ENCODE measurements at regions not wholly inside any gene's neighbourhood (a gene's known extent, or its start where the extent isn't known, plus 50 kb on each side); places are given as distances from the start of the nearest gene placed in this dataset.

- no peaks in the 10 kb centered on the region for H3K9me3 ChIP-seq (ENCODE audit: low read length)
- no peak overlapping the region for H2AFZ ChIP-seq (ENCODE audit: low read depth, low read length)
- no peaks in the 10 kb centered on the region for H3F3A ChIP-seq (ENCODE audit: insufficient read depth, low read length, poor library complexity, severe bottlenecking)
- no peak overlapping the region for H3K9ac ChIP-seq (ENCODE audit: low read length)
- H3K4me3 ChIP-seq (ENCODE audit: low read length): no peak overlapping the region
- no peaks in the 10 kb centered on the region for H3K9me2 ChIP-seq (ENCODE audit: insufficient read depth, low read length)
- H3K27me3 ChIP-seq (ENCODE audit: insufficient read depth, low read depth, low read length): no peaks in the 10 kb centered on the region
- H3K27ac ChIP-seq (ENCODE audit: low read length): no peak overlapping the region
- H3K36me3 ChIP-seq (ENCODE audit: insufficient read depth, low read length): no peaks in the 10 kb centered on the region
- H3K79me2 ChIP-seq (replicated peaks; ENCODE audit: insufficient read depth, low read length): no peaks in the 10 kb centered on the region
- no peaks in the 10 kb centered on the region for H4K20me1 ChIP-seq (ENCODE audit: insufficient read depth)
- TF ChIP-seq EP300 (conservative IDR thresholded peaks at IDR 0.05; ENCODE audit: poor library complexity, severe bottlenecking): no peak
- no peak overlapping the region for H3K4me2 ChIP-seq (ENCODE audit: low read length)
Measured at GRCh38 chr15:91538782-91539181, 314.7 kb upstream of the SLCO3A1 start.

- H3K36me3 ChIP-seq (ENCODE audit: insufficient read depth, low read length): no peaks in the 10 kb centered on the region
Measured at GRCh38 chr15:91541286-91541685, 312.2 kb upstream of the SLCO3A1 start.

More at GRCh38 chr15:91541286-91541685, 312.2 kb upstream of the SLCO3A1 start:
- no peaks in the 10 kb centered on the region for H3K79me2 ChIP-seq (replicated peaks; ENCODE audit: insufficient read depth, low read length)
- H3K9me2 ChIP-seq (ENCODE audit: insufficient read depth, low read length): no peaks in the 10 kb centered on the region
- no peak overlapping the region for H3K9ac ChIP-seq (ENCODE audit: low read length)
- H3K4me2 ChIP-seq (ENCODE audit: low read length): no peak overlapping the region
- H3K4me3 ChIP-seq (ENCODE audit: low read length): no peak overlapping the region
- H4K20me1 ChIP-seq (ENCODE audit: insufficient read depth): no peaks in the 10 kb centered on the region
- no peaks in the 10 kb centered on the region for H3F3A ChIP-seq (ENCODE audit: insufficient read depth, low read length, poor library complexity, severe bottlenecking)
- H2AFZ ChIP-seq (ENCODE audit: low read depth, low read length): no peak overlapping the region
- TF ChIP-seq CTCF (IDR thresholded peaks at IDR 0.05; ENCODE audit: poor library complexity, severe bottlenecking) (no peak), EP300 (conservative IDR thresholded peaks at IDR 0.05; ENCODE audit: poor library complexity, severe bottlenecking) (no peak), SMC3 (conservative IDR thresholded peaks at IDR 0.05; ENCODE audit: poor library complexity) (no peak), POLR2AphosphoS5 (IDR thresholded peaks at IDR 0.05) (no peak), TAF1 (IDR thresholded peaks at IDR 0.05; ENCODE audit: low read depth) (no peak), EZH2 (IDR thresholded peaks at IDR 0.05; ENCODE audit: borderline replicate concordance, insufficient read depth, low read length, poor library complexity, severe bottlenecking) (no peak), MXI1 (conservative IDR thresholded peaks at IDR 0.05; ENCODE audit: poor library complexity, severe bottlenecking) (no peak), RAD21 (conservative IDR thresholded peaks at IDR 0.05) (no peak), REST (IDR thresholded peaks at IDR 0.05; ENCODE audit: borderline replicate concordance) (no peak)
- no peaks in the 10 kb centered on the region for H3K9me3 ChIP-seq (ENCODE audit: low read length)
- no peak overlapping the region for H3K27ac ChIP-seq (ENCODE audit: low read length)
- no peaks in the 10 kb centered on the region for H3K27me3 ChIP-seq (ENCODE audit: insufficient read depth, low read depth, low read length)
